Mesothelial cell of epicardium (in vitro differentiated cells): ENCODE measurements at regions not wholly inside any gene's neighbourhood (a gene's known extent, or its start where the extent isn't known, plus 50 kb on each side); places are given as distances from the start of the nearest gene placed in this dataset.

Source experiments
- DNase-seq, 2 experiments: peaks; one replicate each; pipeline ENCODE4 v3.0.0; 2021; ENCODE audit warnings: low spot score in 2 of 2; ENCODE audit not compliant: unreplicated experiment in 2 of 2
- H3K27ac Mint-ChIP-seq: 2 replicates; pipeline ENCODE4 v1.8.0; 2021; ENCODE audit warnings: mixed read lengths
- H3K27me3 Mint-ChIP-seq: 2 replicates; pipeline ENCODE4 v1.8.0; 2021; ENCODE audit warnings: low read depth, mixed read lengths
- H3K36me3 Mint-ChIP-seq: 2 replicates; pipeline ENCODE4 v1.8.0; 2021; ENCODE audit warnings: mixed read lengths
- H3K4me1 Mint-ChIP-seq: 2 replicates; pipeline ENCODE4 v1.8.0; 2021; ENCODE audit warnings: mixed read lengths
- H3K4me3 Mint-ChIP-seq: 2 replicates; pipeline ENCODE4 v1.8.0; 2021; ENCODE audit warnings: mild to moderate bottlenecking, moderate library complexity, mixed read lengths
- H3K9me3 Mint-ChIP-seq: 2 replicates; pipeline ENCODE4 v1.8.0; 2021; ENCODE audit warnings: mixed read lengths
- TF ChIP-seq, protein P1 (sequence below): fragments of 200-600 bp; sonication (generic); IDR thresholded peaks from one replicate; pipeline ENCODE4 v1.5.0; 2021; ENCODE audit warnings: antibody characterized with exemption; ENCODE audit not compliant: unreplicated experiment

DNA sequence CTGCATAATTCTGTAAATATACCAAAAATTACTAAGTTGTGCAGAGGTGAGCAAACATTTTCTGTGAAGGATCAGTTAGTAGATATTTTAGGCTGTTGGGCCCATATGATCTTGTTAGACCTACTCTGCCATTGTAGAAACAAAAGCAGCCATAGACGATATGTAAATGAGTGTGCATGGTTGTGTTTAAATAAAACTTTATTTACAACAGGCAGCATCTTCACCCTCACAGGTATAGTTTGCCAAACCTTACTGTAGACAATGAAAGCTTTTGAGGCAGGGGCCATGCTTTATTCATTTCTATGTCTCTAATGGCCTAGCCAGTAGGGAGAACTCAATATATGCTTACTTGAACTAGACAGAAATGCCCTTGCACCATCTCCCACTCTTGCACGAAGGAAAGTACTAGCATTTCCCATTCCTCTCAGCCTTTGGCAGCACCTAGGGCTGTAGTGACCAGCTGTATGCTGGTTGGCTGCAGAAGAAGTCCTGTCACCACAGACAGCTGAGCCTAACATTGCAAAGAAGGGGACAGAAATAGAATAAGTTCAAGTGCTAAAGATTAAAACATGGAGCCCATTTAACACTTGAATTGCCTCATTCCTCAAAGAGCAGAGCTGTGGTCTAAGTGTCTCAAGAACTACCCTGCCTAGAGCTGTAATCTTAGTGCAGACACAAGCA is 305.1 kb upstream of the MGAT5 start:
- no peak overlapping the region for H3K27ac Mint-ChIP-seq
- no peak for DNase-seq
- no peaks in the 10 kb centered on the region for H3K9me3 Mint-ChIP-seq
- TF ChIP-seq, protein P1, sequence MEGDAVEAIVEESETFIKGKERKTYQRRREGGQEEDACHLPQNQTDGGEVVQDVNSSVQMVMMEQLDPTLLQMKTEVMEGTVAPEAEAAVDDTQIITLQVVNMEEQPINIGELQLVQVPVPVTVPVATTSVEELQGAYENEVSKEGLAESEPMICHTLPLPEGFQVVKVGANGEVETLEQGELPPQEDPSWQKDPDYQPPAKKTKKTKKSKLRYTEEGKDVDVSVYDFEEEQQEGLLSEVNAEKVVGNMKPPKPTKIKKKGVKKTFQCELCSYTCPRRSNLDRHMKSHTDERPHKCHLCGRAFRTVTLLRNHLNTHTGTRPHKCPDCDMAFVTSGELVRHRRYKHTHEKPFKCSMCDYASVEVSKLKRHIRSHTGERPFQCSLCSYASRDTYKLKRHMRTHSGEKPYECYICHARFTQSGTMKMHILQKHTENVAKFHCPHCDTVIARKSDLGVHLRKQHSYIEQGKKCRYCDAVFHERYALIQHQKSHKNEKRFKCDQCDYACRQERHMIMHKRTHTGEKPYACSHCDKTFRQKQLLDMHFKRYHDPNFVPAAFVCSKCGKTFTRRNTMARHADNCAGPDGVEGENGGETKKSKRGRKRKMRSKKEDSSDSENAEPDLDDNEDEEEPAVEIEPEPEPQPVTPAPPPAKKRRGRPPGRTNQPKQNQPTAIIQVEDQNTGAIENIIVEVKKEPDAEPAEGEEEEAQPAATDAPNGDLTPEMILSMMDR: no peak
- H3K36me3 Mint-ChIP-seq: no peaks in the 10 kb centered on the region
- H3K4me3 Mint-ChIP-seq: no peak overlapping the region
- no peaks in the 10 kb centered on the region for H3K4me1 Mint-ChIP-seq
- H3K27me3 Mint-ChIP-seq: peaks cover 2% of the 10 kb centered on the region

DNA sequence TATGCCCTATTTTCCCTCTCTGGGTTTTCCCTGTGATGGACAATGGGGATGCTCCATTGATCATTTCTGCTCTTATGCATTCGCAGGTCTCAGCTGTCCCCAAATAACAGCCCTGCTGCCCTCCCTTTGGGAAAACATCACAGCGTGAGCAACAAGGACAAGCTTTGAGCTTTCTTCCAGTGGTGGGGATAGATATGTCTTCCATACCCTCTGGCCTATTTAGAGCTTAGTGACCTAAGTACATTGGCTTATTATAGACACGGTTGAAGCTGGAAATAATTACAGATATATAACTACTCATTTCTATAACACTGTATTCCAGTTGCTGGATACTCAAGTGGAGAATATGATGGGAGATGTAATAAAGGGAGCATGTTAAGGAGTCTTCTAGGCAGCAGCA is 304.3 kb upstream of the MGAT5 start:
- Mint-ChIP-seq H3K36me3 (no peaks in the 10 kb centered on the region), H3K27ac (no peak overlapping the region), H3K9me3 (no peaks in the 10 kb centered on the region), H3K4me1 (no peaks in the 10 kb centered on the region), H3K4me3 (no peak overlapping the region), H3K27me3 (peaks cover 2% of the 10 kb centered on the region)
- TF ChIP-seq, protein P1: no peak
- DNase-seq: no peak

DNA sequence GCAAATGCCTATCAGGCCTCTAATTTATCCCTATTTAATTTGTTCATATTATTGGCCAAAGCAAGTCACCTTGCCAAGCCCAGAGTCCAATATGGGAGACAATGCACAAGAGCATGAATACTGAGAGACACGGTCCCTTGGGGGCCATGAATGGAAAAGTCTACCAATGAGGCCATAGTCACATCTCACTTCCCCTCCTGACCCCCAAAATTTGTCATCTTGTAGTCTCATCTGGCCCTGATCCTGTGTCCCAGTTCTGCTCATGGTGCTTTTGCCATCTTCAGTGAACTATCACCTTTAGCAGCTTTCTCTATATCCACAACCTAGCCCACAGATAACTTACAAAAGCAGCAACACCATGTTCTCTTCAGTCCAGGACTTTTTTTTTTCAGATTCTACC is 302.7 kb upstream of the MGAT5 start:
- Mint-ChIP-seq H3K4me1 (no peaks in the 10 kb centered on the region), H3K4me3 (no peak overlapping the region), H3K9me3 (no peaks in the 10 kb centered on the region), H3K36me3 (no peaks in the 10 kb centered on the region), H3K27me3 (peaks cover 4% of the 10 kb centered on the region), H3K27ac (no peak overlapping the region)
- TF ChIP-seq, protein P1: no peak
- no peak for DNase-seq

DNA sequence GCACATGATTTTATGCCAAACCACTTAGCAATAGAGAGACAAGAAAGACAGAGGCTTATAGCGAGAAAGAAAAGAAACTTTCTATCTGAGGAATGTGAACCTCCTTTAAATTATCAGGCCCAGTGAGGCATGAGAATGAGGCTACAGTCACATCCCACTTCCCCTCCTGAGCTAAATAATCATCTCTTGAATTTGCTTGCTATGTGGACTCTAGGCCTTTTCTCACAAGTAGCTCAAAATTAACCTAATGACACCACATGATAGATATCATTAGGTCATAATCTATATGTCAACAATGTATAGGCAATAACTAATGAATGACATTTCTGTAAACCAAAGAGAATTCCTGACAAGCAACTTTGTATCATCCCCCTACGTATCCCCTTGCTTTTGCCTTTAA is 301.5 kb upstream of the MGAT5 start:
- no peak for DNase-seq
- no peak overlapping the region for H3K4me3 Mint-ChIP-seq
- TF ChIP-seq, protein P1: no peak
- H3K27ac Mint-ChIP-seq: no peak overlapping the region
- peaks cover 12% of the 10 kb centered on the region for H3K27me3 Mint-ChIP-seq
- no peaks in the 10 kb centered on the region for H3K36me3 Mint-ChIP-seq
- H3K4me1 Mint-ChIP-seq: no peaks in the 10 kb centered on the region
- H3K9me3 Mint-ChIP-seq: no peaks in the 10 kb centered on the region

DNA sequence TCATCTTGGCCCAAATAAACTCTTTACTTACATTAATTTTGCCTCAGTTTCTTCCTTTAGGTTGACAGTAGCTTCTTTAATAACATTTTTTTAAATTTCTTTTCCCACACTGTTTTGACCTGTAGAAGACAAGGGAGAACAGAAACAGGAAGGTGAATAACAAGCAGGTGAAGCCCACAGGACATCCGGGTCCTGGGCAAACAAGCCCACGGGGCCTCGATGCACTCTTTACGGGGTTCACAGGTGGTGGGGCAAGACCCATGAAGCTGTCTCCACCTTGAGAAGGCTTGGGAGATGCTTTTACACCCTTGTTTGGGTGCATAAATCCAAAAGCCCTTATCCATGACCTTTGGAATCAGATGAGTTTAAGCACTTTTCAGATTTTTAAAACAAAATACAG is 301.0 kb upstream of the MGAT5 start:
- Mint-ChIP-seq H3K4me1 (no peaks in the 10 kb centered on the region), H3K27me3 (peaks cover 12% of the 10 kb centered on the region), H3K9me3 (no peaks in the 10 kb centered on the region), H3K36me3 (no peaks in the 10 kb centered on the region), H3K27ac (no peak overlapping the region), H3K4me3 (no peak overlapping the region)
- DNase-seq: no peak
- TF ChIP-seq, protein P1: no peak

DNA sequence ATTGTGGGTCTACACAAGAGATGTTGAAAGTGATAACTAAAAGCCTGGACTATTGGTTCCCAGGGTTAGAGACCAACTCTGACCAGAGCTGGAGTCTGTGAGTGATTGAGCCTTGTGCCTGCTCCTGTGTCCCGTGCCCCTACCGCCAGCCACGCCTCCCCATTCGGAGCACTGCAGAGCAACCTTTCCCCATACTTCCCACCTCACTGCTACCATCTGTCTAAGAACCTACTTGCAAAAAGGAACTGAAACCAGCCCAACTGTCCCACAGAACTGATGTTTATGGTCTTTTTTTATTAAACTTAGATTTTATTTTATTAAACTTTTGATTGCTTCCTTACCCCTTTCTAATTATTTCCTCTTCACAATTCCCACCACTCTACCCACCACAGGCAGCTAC is 300.3 kb upstream of the MGAT5 start:
- peaks cover 12% of the 10 kb centered on the region for H3K27me3 Mint-ChIP-seq
- H3K27ac Mint-ChIP-seq: no peak overlapping the region
- no peaks in the 10 kb centered on the region for H3K4me1 Mint-ChIP-seq

More for the DNA sequence above, 300.3 kb upstream of the MGAT5 start:
- no peak for DNase-seq
- H3K9me3 Mint-ChIP-seq: no peaks in the 10 kb centered on the region
- TF ChIP-seq, protein P1: no peak
- H3K36me3 Mint-ChIP-seq: no peaks in the 10 kb centered on the region
- H3K4me3 Mint-ChIP-seq: no peak overlapping the region
